ENCODE measurements at regions not wholly inside any gene's neighbourhood (a gene's known extent, or its start where the extent isn't known, plus 50 kb on each side); places are given as distances from the start of the nearest gene placed in this dataset.

DNA sequence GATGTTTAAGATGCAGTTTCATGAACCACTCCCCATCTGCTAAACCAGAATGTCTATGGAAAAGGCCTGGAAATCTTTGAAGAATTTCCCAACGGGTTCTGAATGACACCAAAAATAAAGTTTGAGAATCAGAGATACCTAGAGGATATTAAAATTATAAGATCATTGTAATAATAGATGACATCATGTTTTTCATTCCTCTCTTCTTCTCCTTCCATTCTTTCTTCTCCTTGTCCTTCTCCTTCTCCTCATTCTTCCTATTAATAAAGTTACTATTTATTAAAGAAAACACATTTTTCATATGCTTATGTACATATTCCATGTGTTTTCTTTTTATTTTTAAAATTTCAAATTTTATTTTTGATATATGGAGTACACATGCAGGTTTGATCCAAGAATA lies 1449.4 kb downstream of the LRFN5 start:
- TF ChIP-seq, protein P1, sequence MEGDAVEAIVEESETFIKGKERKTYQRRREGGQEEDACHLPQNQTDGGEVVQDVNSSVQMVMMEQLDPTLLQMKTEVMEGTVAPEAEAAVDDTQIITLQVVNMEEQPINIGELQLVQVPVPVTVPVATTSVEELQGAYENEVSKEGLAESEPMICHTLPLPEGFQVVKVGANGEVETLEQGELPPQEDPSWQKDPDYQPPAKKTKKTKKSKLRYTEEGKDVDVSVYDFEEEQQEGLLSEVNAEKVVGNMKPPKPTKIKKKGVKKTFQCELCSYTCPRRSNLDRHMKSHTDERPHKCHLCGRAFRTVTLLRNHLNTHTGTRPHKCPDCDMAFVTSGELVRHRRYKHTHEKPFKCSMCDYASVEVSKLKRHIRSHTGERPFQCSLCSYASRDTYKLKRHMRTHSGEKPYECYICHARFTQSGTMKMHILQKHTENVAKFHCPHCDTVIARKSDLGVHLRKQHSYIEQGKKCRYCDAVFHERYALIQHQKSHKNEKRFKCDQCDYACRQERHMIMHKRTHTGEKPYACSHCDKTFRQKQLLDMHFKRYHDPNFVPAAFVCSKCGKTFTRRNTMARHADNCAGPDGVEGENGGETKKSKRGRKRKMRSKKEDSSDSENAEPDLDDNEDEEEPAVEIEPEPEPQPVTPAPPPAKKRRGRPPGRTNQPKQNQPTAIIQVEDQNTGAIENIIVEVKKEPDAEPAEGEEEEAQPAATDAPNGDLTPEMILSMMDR (conservative IDR thresholded peaks at IDR 0.05; ENCODE audit: low read depth, low read length) = no peak
- no peak for TF ChIP-seq EZH2phosphoT487 (IDR thresholded peaks at IDR 0.05; ENCODE audit: borderline replicate concordance, low read length)
- no peak for TF ChIP-seq EZH2 (IDR thresholded peaks at IDR 0.05; ENCODE audit: low read length, unreplicated experiment)
- no peak overlapping the region for H3K4me3 ChIP-seq (ENCODE audit: low read length)
- no peaks in the 10 kb centered on the region for H3K36me3 ChIP-seq (ENCODE audit: low read depth, low read length)
- ATAC-seq = no peak
- no peaks in the 10 kb centered on the region for H3K4me1 ChIP-seq (ENCODE audit: insufficient read depth, low read length)
- no peak for DNase-seq
- no TSS peak for BruUV-seq (replicated peaks)
- H3K9me2 ChIP-seq (replicated peaks; ENCODE audit: low read length) = no peaks in the 10 kb centered on the region
- no peak overlapping the region for H3K4me2 ChIP-seq (ENCODE audit: low read length)
- H2AFZ ChIP-seq (ENCODE audit: low read length) = no peak overlapping the region
- no peaks in the 10 kb centered on the region for H3K79me2 ChIP-seq (ENCODE audit: low read length)
- CTCF ChIA-PET = no interaction called here
- H3K9ac ChIP-seq (ENCODE audit: low read length) = no peak overlapping the region
- no peaks in the 10 kb centered on the region for H4K20me1 ChIP-seq (ENCODE audit: low read length)
- no peaks in the 10 kb centered on the region for H3F3A ChIP-seq (ENCODE audit: low read length, unreplicated experiment)
- no peaks in the 10 kb centered on the region for H3K27me3 ChIP-seq (ENCODE audit: low read length)
- no peak overlapping the region for H3K27ac ChIP-seq (ENCODE audit: low read length)
- H3K9me3 ChIP-seq (ENCODE audit: low read length) = no peaks in the 10 kb centered on the region
- intact Hi-C loops (cut with micrococcal nuclease) = no loop called here
- POLR2A ChIA-PET (ENCODE audit: unreplicated experiment) = no interaction called here

DNA sequence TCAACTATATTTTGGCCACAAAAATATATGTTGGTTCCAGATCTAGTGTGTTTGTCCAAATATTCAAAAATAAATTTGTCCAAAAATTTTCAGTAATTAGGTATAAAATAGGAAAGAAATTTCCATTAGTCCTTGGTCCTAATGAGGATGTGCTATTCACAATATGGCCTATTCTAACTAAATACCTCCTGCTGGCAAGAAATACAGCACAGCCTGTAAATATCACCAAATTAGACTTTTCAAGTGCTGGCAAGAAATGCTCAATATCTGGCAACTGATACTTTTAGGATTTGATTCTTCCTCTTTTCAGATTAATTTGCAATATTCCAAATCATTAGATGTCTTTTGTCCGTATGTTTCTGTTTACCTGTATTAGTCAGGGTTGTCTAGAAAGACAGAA lies 1446.2 kb downstream of the LRFN5 start:
- ChIA-PET POLR2A (ENCODE audit: unreplicated experiment) (no interaction called here), CTCF (no interaction called here)
- H3K9me3 ChIP-seq (ENCODE audit: low read length) = no peaks in the 10 kb centered on the region
- intact Hi-C loops (cut with micrococcal nuclease) = no loop called here
- no peaks in the 10 kb centered on the region for H3K79me2 ChIP-seq (ENCODE audit: low read length)
- no peak overlapping the region for H3K27ac ChIP-seq (ENCODE audit: low read length)
- H2AFZ ChIP-seq (ENCODE audit: low read length) = no peak overlapping the region
- no TSS peak for BruUV-seq (replicated peaks)
- TF ChIP-seq EZH2 (IDR thresholded peaks at IDR 0.05; ENCODE audit: low read length, unreplicated experiment) = no peak
- TF ChIP-seq, protein P1 (conservative IDR thresholded peaks at IDR 0.05; ENCODE audit: low read depth, low read length) = no peak
- TF ChIP-seq EZH2phosphoT487 (IDR thresholded peaks at IDR 0.05; ENCODE audit: borderline replicate concordance, low read length) = no peak
- ATAC-seq (no peak), DNase-seq (no peak)
- H4K20me1 ChIP-seq (ENCODE audit: low read length) = no peaks in the 10 kb centered on the region
- H3K4me3 ChIP-seq (ENCODE audit: low read length) = no peak overlapping the region
- H3K27me3 ChIP-seq (ENCODE audit: low read length) = no peaks in the 10 kb centered on the region
- H3K9ac ChIP-seq (ENCODE audit: low read length) = no peak overlapping the region
- H3F3A ChIP-seq (ENCODE audit: low read length, unreplicated experiment) = no peaks in the 10 kb centered on the region
- no peaks in the 10 kb centered on the region for H3K4me1 ChIP-seq (ENCODE audit: insufficient read depth, low read length)
- no peaks in the 10 kb centered on the region for H3K9me2 ChIP-seq (replicated peaks; ENCODE audit: low read length)
- no peak overlapping the region for H3K4me2 ChIP-seq (ENCODE audit: low read length)
- no peaks in the 10 kb centered on the region for H3K36me3 ChIP-seq (ENCODE audit: low read depth, low read length)

DNA sequence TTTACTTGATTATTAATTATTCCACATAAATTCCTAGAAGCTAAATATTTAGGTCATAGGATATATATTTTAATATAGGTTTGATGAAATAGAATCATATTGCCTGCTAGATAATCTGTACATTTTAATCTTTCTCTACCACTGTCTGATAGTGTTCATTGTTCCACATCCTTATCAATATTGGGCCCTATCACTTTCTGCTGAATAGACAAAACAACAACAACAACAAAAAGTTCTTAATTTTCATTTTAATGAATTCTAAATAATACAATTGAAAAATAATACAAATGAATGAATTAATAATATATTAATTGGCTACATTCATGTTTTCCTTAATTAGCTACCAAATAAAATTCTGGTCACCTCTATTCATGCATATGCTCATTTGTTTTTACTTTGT lies 1437.2 kb downstream of the LRFN5 start:
- ChIA-PET CTCF (no interaction called here), POLR2A (ENCODE audit: unreplicated experiment) (no interaction called here)
- no peak for TF ChIP-seq EZH2 (IDR thresholded peaks at IDR 0.05; ENCODE audit: low read length, unreplicated experiment)
- TF ChIP-seq, protein P1 (conservative IDR thresholded peaks at IDR 0.05; ENCODE audit: low read depth, low read length) = no peak
- no peak for TF ChIP-seq EZH2phosphoT487 (IDR thresholded peaks at IDR 0.05; ENCODE audit: borderline replicate concordance, low read length)
- Histone ChIP-seq H3K4me2 (ENCODE audit: low read length) (no peak overlapping the region), H3K27me3 (ENCODE audit: low read length) (no peaks in the 10 kb centered on the region), H3K79me2 (ENCODE audit: low read length) (no peaks in the 10 kb centered on the region), H3F3A (ENCODE audit: low read length, unreplicated experiment) (no peaks in the 10 kb centered on the region), H4K20me1 (ENCODE audit: low read length) (no peaks in the 10 kb centered on the region), H3K9me3 (ENCODE audit: low read length) (no peaks in the 10 kb centered on the region), H3K9me2 (replicated peaks; ENCODE audit: low read length) (no peaks in the 10 kb centered on the region), H3K36me3 (ENCODE audit: low read depth, low read length) (no peaks in the 10 kb centered on the region), H3K4me3 (ENCODE audit: low read length) (no peak overlapping the region), H3K9ac (ENCODE audit: low read length) (no peak overlapping the region), H3K4me1 (ENCODE audit: insufficient read depth, low read length) (no peaks in the 10 kb centered on the region), H2AFZ (ENCODE audit: low read length) (no peak overlapping the region), H3K27ac (ENCODE audit: low read length) (no peak overlapping the region)
- BruUV-seq (replicated peaks) = no TSS peak
- ATAC-seq (no peak), DNase-seq (no peak)
- intact Hi-C loops (cut with micrococcal nuclease) = no loop called here

Data from PC-3 (cell line).